Panc1 (cell line): ENCODE measurements at regions not wholly inside any gene's neighbourhood (a gene's known extent, or its start where the extent isn't known, plus 50 kb on each side); places are given as distances from the start of the nearest gene placed in this dataset.

Source experiments
- CTCF ChIP-seq: fragments of 450-650 bp; IDR thresholded peaks from 2 replicates; pipeline ENCODE4 v1.5.1; 2017; ENCODE audit warnings: mild to moderate bottlenecking
- REST ChIP-seq, 2 experiments: IDR thresholded peaks; 2 replicates each; pipeline ENCODE4 v1.6.1; 2011 to 2012; ENCODE audit warnings: low read depth in 2 of 2, control low read depth in 1 of 2, low read length in 1 of 2, mild to moderate bottlenecking in 1 of 2, moderate library complexity in 1 of 2; ENCODE audit not compliant: insufficient read depth in 1 of 2

- TF ChIP-seq CTCF (no peak), REST (IDR thresholded peaks at IDR 0.05; ENCODE audit: insufficient read depth in 1 of 2, low read depth in 2 of 2, low read length in 1 of 2) (no peak)
Measured at GRCh38 chrX:118219866-118220265, 103.3 kb upstream of the KLHL13 start.
